ENCODE measurements at regions not wholly inside any gene's neighbourhood (a gene's known extent, or its start where the extent isn't known, plus 50 kb on each side); places are given as distances from the start of the nearest gene placed in this dataset.
A peak's percentile ranks its signal among the peaks of the same experiment; 100 is the strongest.

GRCh38 chr14:49051328-49052060 is 534.7 kb downstream of the RPS29 start:
- TF ChIP-seq, protein P1, sequence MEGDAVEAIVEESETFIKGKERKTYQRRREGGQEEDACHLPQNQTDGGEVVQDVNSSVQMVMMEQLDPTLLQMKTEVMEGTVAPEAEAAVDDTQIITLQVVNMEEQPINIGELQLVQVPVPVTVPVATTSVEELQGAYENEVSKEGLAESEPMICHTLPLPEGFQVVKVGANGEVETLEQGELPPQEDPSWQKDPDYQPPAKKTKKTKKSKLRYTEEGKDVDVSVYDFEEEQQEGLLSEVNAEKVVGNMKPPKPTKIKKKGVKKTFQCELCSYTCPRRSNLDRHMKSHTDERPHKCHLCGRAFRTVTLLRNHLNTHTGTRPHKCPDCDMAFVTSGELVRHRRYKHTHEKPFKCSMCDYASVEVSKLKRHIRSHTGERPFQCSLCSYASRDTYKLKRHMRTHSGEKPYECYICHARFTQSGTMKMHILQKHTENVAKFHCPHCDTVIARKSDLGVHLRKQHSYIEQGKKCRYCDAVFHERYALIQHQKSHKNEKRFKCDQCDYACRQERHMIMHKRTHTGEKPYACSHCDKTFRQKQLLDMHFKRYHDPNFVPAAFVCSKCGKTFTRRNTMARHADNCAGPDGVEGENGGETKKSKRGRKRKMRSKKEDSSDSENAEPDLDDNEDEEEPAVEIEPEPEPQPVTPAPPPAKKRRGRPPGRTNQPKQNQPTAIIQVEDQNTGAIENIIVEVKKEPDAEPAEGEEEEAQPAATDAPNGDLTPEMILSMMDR (conservative IDR thresholded peaks at IDR 0.05; ENCODE audit: control insufficient read depth, insufficient read depth, low read depth, low read length): no peak
- H3K4me3 ChIP-seq (ENCODE audit: control insufficient read depth, low read depth, low read length): no peak overlapping the region
- DNase-seq (ENCODE audit: low read depth): peak; percentile 35

GRCh38 chr14:49050822-49051221 is 535.4 kb downstream of the RPS29 start:
- TF ChIP-seq, protein P1 (conservative IDR thresholded peaks at IDR 0.05; ENCODE audit: control insufficient read depth, insufficient read depth, low read depth, low read length): no peak
- peak; percentile 11 for DNase-seq (ENCODE audit: low read depth)
- no peak overlapping the region for H3K4me3 ChIP-seq (ENCODE audit: control insufficient read depth, low read depth, low read length)

GRCh38 chr14:49049711-49050110 is 536.5 kb downstream of the RPS29 start:
- TF ChIP-seq, protein P1 (conservative IDR thresholded peaks at IDR 0.05; ENCODE audit: control insufficient read depth, insufficient read depth, low read depth, low read length): no peak
- DNase-seq (ENCODE audit: low read depth): no peak
- H3K4me3 ChIP-seq (ENCODE audit: control insufficient read depth, low read depth, low read length): no peak overlapping the region

GRCh38 chr14:49044981-49045380 is 541.2 kb downstream of the RPS29 start:
- DNase-seq (ENCODE audit: low read depth): no peak
- TF ChIP-seq, protein P1 (conservative IDR thresholded peaks at IDR 0.05; ENCODE audit: control insufficient read depth, insufficient read depth, low read depth, low read length): no peak
- no peak overlapping the region for H3K4me3 ChIP-seq (ENCODE audit: control insufficient read depth, low read depth, low read length)

GRCh38 chr14:49036984-49037516 is 549.1 kb downstream of the RPS29 start:
- TF ChIP-seq, protein P1 (conservative IDR thresholded peaks at IDR 0.05; ENCODE audit: control insufficient read depth, insufficient read depth, low read depth, low read length): no peak
- H3K4me3 ChIP-seq (ENCODE audit: control insufficient read depth, low read depth, low read length): no peak overlapping the region
- DNase-seq (ENCODE audit: low read depth): no peak

GRCh38 chr14:49036266-49036665 is 549.9 kb downstream of the RPS29 start:
- TF ChIP-seq, protein P1 (conservative IDR thresholded peaks at IDR 0.05; ENCODE audit: control insufficient read depth, insufficient read depth, low read depth, low read length): no peak

More at GRCh38 chr14:49036266-49036665, 549.9 kb downstream of the RPS29 start:
- no peak for DNase-seq (ENCODE audit: low read depth)
- H3K4me3 ChIP-seq (ENCODE audit: control insufficient read depth, low read depth, low read length): no peak overlapping the region
